Endothelial cell (in vitro differentiated cells): ENCODE measurements at regions not wholly inside any gene's neighbourhood (a gene's known extent, or its start where the extent isn't known, plus 50 kb on each side); places are given as distances from the start of the nearest gene placed in this dataset.

Source experiments
- DNase-seq: peaks from one replicate; pipeline ENCODE4 v3.0.0; 2021; ENCODE audit warnings: low spot score
- H3K27ac Mint-ChIP-seq: one replicate; pipeline ENCODE4 v1.8.0; 2021; ENCODE audit warnings: mixed read lengths, inconsistent platforms; ENCODE audit not compliant: unreplicated experiment
- H3K27me3 Mint-ChIP-seq: one replicate; pipeline ENCODE4 v1.8.0; 2021; ENCODE audit warnings: mild to moderate bottlenecking, moderate library complexity, mixed read lengths, inconsistent platforms; ENCODE audit not compliant: unreplicated experiment
- H3K36me3 Mint-ChIP-seq: one replicate; pipeline ENCODE4 v1.8.0; 2021; ENCODE audit warnings: mild to moderate bottlenecking, low read depth, mixed read lengths, inconsistent platforms; ENCODE audit not compliant: unreplicated experiment
- H3K4me1 Mint-ChIP-seq: one replicate; pipeline ENCODE4 v1.8.0; 2021; ENCODE audit warnings: mild to moderate bottlenecking, mixed read lengths, inconsistent platforms; ENCODE audit not compliant: unreplicated experiment
- H3K4me3 Mint-ChIP-seq: one replicate; pipeline ENCODE4 v1.8.0; 2021; ENCODE audit warnings: mild to moderate bottlenecking, mixed read lengths, inconsistent platforms; ENCODE audit not compliant: unreplicated experiment
- H3K9me3 Mint-ChIP-seq: one replicate; pipeline ENCODE4 v1.8.0; 2021; ENCODE audit warnings: mixed read lengths, inconsistent platforms; ENCODE audit not compliant: unreplicated experiment
- TF ChIP-seq, protein P1 (sequence below): fragments of 200-600 bp; sonication (generic); IDR thresholded peaks from one replicate; pipeline ENCODE4 v1.5.0; 2021; ENCODE audit warnings: antibody characterized with exemption; ENCODE audit not compliant: unreplicated experiment

- TF ChIP-seq, protein P1, sequence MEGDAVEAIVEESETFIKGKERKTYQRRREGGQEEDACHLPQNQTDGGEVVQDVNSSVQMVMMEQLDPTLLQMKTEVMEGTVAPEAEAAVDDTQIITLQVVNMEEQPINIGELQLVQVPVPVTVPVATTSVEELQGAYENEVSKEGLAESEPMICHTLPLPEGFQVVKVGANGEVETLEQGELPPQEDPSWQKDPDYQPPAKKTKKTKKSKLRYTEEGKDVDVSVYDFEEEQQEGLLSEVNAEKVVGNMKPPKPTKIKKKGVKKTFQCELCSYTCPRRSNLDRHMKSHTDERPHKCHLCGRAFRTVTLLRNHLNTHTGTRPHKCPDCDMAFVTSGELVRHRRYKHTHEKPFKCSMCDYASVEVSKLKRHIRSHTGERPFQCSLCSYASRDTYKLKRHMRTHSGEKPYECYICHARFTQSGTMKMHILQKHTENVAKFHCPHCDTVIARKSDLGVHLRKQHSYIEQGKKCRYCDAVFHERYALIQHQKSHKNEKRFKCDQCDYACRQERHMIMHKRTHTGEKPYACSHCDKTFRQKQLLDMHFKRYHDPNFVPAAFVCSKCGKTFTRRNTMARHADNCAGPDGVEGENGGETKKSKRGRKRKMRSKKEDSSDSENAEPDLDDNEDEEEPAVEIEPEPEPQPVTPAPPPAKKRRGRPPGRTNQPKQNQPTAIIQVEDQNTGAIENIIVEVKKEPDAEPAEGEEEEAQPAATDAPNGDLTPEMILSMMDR = no peak
- Mint-ChIP-seq H3K36me3 (no peaks in the 10 kb centered on the region), H3K27me3 (peaks cover 2% of the 10 kb centered on the region), H3K27ac (no peak overlapping the region), H3K9me3 (no peaks in the 10 kb centered on the region), H3K4me3 (no peak overlapping the region), H3K4me1 (no peaks in the 10 kb centered on the region)
- DNase-seq = no peak
Observed at GRCh38 chr3:88758676-88759075, 348.7 kb upstream of the EPHA3 start.

DNA sequence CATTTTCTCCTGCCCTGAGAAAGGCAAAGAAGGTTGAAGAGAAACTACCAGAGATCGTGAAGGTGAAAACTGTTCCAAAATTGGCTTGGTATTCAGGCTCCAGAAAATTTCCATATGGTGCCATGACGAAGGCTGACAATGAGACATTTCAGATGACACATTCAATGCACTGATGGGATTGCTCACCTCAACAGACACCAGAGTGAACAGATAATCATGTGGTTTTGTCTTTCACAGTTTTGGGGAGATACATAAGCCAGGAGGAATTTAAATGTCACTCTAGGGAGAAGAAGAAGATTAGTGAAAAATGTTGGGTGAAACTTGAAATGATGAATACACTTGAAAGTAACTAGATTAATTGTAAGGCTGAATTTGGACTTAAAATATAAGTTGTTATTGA is 339.7 kb upstream of the EPHA3 start:
- H3K27me3 Mint-ChIP-seq = peaks cover 1% of the 10 kb centered on the region
- no peaks in the 10 kb centered on the region for H3K4me1 Mint-ChIP-seq
- TF ChIP-seq, protein P1 = no peak

GRCh38 chr3:88773766-88774165 is 333.7 kb upstream of the EPHA3 start:
- no peak for DNase-seq
- H3K4me1 Mint-ChIP-seq = no peaks in the 10 kb centered on the region
- TF ChIP-seq, protein P1 = no peak
- H3K9me3 Mint-ChIP-seq = no peaks in the 10 kb centered on the region
- H3K36me3 Mint-ChIP-seq = no peaks in the 10 kb centered on the region
- no peak overlapping the region for H3K4me3 Mint-ChIP-seq
- H3K27me3 Mint-ChIP-seq = no peaks in the 10 kb centered on the region
- H3K27ac Mint-ChIP-seq = no peak overlapping the region

More for the DNA sequence above, 339.7 kb upstream of the EPHA3 start:
- H3K27ac Mint-ChIP-seq = no peak overlapping the region
- no peaks in the 10 kb centered on the region for H3K36me3 Mint-ChIP-seq
- DNase-seq = no peak
- H3K9me3 Mint-ChIP-seq = no peaks in the 10 kb centered on the region
- no peak overlapping the region for H3K4me3 Mint-ChIP-seq

- TF ChIP-seq, protein P1 = no peak
- Mint-ChIP-seq H3K9me3 (no peaks in the 10 kb centered on the region), H3K27me3 (no peaks in the 10 kb centered on the region), H3K36me3 (no peaks in the 10 kb centered on the region), H3K4me3 (no peak overlapping the region), H3K27ac (no peak overlapping the region), H3K4me1 (no peaks in the 10 kb centered on the region)
- no peak for DNase-seq
Observed at GRCh38 chr3:88775026-88775690, 332.3 kb upstream of the EPHA3 start.

DNA sequence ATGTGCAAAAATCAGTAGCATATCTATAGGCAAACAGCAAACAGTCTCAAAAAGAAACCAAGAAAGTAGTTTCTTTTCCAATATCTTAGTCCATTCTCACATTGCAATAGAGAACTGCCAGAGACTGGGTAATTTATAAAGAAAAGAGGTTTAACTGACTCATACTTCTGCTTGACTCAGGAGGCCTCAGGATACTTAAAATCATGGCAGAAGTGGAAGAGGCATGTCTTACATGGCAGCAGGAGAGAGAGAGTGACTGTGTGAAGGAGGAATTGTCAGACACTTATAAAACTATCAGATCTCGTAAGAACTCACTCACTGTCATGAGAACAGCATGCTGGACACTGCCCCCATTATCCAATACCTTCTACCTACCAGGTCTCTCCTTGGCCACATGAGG is 327.9 kb upstream of the EPHA3 start:
- no peak overlapping the region for H3K27ac Mint-ChIP-seq
- no peak for DNase-seq
- H3K36me3 Mint-ChIP-seq = no peaks in the 10 kb centered on the region
- H3K9me3 Mint-ChIP-seq = no peaks in the 10 kb centered on the region
- H3K27me3 Mint-ChIP-seq = peaks cover 1% of the 10 kb centered on the region
- TF ChIP-seq, protein P1 = no peak
- no peaks in the 10 kb centered on the region for H3K4me1 Mint-ChIP-seq
- no peak overlapping the region for H3K4me3 Mint-ChIP-seq
